ENCODE measurements at regions not wholly inside any gene's neighbourhood (a gene's known extent, or its start where the extent isn't known, plus 50 kb on each side); places are given as distances from the start of the nearest gene placed in this dataset.

GRCh38 chr20:51211191-51211590, 188.3 kb upstream of the KCNG1 start:
- TF ChIP-seq, protein P1, sequence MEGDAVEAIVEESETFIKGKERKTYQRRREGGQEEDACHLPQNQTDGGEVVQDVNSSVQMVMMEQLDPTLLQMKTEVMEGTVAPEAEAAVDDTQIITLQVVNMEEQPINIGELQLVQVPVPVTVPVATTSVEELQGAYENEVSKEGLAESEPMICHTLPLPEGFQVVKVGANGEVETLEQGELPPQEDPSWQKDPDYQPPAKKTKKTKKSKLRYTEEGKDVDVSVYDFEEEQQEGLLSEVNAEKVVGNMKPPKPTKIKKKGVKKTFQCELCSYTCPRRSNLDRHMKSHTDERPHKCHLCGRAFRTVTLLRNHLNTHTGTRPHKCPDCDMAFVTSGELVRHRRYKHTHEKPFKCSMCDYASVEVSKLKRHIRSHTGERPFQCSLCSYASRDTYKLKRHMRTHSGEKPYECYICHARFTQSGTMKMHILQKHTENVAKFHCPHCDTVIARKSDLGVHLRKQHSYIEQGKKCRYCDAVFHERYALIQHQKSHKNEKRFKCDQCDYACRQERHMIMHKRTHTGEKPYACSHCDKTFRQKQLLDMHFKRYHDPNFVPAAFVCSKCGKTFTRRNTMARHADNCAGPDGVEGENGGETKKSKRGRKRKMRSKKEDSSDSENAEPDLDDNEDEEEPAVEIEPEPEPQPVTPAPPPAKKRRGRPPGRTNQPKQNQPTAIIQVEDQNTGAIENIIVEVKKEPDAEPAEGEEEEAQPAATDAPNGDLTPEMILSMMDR (IDR thresholded peaks at IDR 0.05; ENCODE audit: extremely low read depth, missing control alignments): no peak
- DNase-seq (ENCODE audit: low spot score): no peak

DNA sequence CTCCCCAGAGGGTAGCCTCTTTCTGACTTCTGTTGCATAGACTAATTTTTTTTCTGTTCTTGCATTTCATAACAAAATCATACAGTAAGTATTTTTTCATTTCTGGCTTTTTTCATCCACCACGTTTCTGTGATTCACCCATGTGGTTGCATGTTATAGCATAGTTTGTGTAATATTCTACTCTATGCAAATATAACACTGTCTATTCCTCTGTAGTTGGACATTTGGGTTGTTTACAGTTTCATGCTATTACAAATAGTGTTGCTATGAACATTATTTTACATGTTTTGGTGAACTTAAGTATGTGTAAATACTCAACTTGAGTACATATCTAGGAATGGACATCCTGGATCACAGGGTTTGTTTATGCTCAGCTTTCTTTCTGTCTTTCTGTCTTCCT, 187.2 kb upstream of the KCNG1 start:
- TF ChIP-seq, protein P1 (IDR thresholded peaks at IDR 0.05; ENCODE audit: extremely low read depth, missing control alignments): no peak
- DNase-seq (ENCODE audit: low spot score): no peak

- TF ChIP-seq, protein P1 (IDR thresholded peaks at IDR 0.05; ENCODE audit: extremely low read depth, missing control alignments): no peak
- no peak for DNase-seq (ENCODE audit: low spot score)
Observed at GRCh38 chr20:51208162-51208561, 185.3 kb upstream of the KCNG1 start.

DNA sequence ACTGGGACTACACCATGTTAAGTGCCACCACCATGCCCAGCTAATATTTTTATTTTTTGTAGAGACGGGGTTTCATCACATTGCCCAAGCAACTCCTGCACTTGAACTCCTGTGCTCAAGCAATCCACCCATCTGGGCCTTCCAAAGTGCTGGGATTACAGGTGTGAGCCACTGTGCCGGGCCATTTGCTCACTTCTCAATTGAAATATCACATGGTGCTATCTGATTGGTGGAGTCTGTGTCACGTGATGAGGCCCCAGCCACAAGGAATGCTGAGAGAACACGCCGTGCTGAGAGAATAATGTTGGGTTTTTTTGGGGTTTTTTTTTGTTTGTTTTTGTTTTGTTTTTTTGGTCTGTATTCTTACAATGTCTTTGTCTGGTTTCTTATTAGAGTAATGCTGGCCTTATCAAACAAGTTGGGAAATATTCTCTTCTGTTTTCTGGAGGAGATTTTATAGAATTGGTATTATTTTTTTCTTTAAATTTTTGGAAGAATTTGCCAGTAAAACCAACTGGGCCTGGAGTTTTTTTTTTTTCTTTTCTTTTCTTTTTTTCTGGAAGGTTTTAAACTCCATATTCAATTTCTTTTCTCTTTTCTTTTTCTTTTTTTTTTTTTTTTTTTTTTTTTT, 183.2 kb upstream of the KCNG1 start:
- TF ChIP-seq, protein P1 (IDR thresholded peaks at IDR 0.05; ENCODE audit: extremely low read depth, missing control alignments): no peak

DNA sequence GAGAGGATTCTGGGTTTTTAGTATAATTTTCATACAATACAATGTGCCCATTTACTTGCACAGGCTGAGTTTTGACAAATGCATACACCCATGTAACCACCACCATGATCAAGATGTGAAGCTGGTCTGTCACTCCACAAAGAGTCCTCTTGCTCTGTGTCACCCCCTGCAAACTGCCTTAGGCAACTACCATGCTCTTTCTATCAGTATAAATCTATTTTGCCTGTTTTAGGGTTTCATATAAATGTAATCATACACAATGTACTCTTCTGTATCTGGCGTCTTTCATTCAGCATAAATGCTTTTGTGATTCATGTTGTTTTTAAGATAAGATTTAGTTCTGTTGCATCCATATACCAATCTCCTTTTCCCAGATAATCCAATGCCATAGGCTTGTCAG, 181.9 kb upstream of the KCNG1 start:
- TF ChIP-seq, protein P1 (IDR thresholded peaks at IDR 0.05; ENCODE audit: extremely low read depth, missing control alignments): no peak
- DNase-seq (ENCODE audit: low spot score): no peak

More for the DNA sequence above, 183.2 kb upstream of the KCNG1 start:
- no peak for DNase-seq (ENCODE audit: low spot score)

GRCh38 chr20:51204051-51204715, 181.3 kb upstream of the KCNG1 start:
- no peak for DNase-seq (ENCODE audit: low spot score)
- TF ChIP-seq, protein P1 (IDR thresholded peaks at IDR 0.05; ENCODE audit: extremely low read depth, missing control alignments): no peak

- DNase-seq (ENCODE audit: low spot score): no peak
- TF ChIP-seq, protein P1 (IDR thresholded peaks at IDR 0.05; ENCODE audit: extremely low read depth, missing control alignments): no peak
Observed at GRCh38 chr20:51202304-51202703, 179.4 kb upstream of the KCNG1 start.
